OCI-M1 (cell line): ENCODE measurements at regions not wholly inside any gene's neighbourhood (a gene's known extent, or its start where the extent isn't known, plus 50 kb on each side); places are given as distances from the start of the nearest gene placed in this dataset.
A peak's percentile ranks its signal among the peaks of the same experiment; 100 is the strongest.

Experiments
- DNase-seq: peaks from one replicate; lab custom pipeline; 2025; lab: John Stamatoyannopoulos, UW

- no peak for DNase-seq
Measured at GRCh38 chr4:184528713-184529112, 54.4 kb upstream of the IRF2 start.

DNA sequence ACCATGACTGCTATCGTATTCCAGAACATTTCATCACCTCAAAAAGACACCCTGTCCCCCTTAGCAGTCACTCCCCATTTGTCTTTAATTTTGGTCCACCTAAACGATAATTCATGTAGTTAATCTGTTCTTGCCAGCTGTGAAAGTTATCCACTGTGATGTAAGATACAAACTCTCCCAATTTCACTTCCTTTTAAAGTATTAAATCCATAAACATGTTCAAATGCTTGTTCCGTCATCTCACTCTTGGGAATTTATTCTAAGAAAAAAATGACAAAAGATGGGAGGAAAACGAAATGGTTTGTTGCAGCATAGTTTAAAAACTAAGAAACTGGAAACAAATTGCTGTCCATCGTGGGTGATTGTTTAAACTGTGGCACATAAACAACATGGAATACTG lies 53.7 kb upstream of the IRF2 start:
- DNase-seq, result no peak

DNA sequence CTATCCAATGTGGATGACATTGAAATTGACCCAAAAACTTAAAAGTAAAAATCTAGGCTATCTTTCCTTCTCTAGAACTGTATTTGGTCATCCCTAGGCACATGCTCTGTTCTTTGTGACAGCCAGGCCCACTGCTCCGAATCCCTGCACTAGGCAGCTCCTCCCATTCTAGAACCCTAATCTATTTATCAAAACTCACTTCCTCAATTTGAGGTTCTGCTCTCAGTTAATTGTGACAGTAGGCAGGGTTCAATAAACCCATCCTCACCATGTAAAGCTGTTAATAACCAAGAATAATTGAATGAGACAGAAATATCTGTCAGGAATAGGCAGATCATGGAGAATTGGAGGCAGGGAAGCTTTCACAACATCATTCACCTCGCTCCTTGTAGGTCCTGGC lies 51.9 kb upstream of the IRF2 start:
- DNase-seq, result peak; percentile 20
